ENCODE measurements at regions not wholly inside any gene's neighbourhood (a gene's known extent, or its start where the extent isn't known, plus 50 kb on each side); places are given as distances from the start of the nearest gene placed in this dataset.

- DNase-seq (ENCODE audit: low read depth): no peak
Measured at GRCh38 chr18:29586210-29586609, 1409.3 kb upstream of the CDH2 start.

- no peak for DNase-seq (ENCODE audit: low read depth)
Measured at GRCh38 chr18:29560270-29560669, 1383.3 kb upstream of the CDH2 start.

- DNase-seq (ENCODE audit: low read depth): no peak
Measured at GRCh38 chr18:29556070-29556469, 1379.1 kb upstream of the CDH2 start.

GRCh38 chr18:29549759-29550158 is 1372.8 kb upstream of the CDH2 start:
- no peak for DNase-seq (ENCODE audit: low read depth)

- no peak for DNase-seq (ENCODE audit: low read depth)
Measured at GRCh38 chr18:29547626-29548025, 1370.7 kb upstream of the CDH2 start.

- no peak for DNase-seq (ENCODE audit: low read depth)
Measured at GRCh38 chr18:29540548-29540947, 1363.6 kb upstream of the CDH2 start.

GRCh38 chr18:29531746-29532145 is 1354.8 kb upstream of the CDH2 start:
- DNase-seq (ENCODE audit: low read depth): peak; percentile 30

GRCh38 chr18:29523371-29523770 is 1346.4 kb upstream of the CDH2 start:
- DNase-seq (ENCODE audit: low read depth): no peak

GRCh38 chr18:29512761-29513160 is 1335.8 kb upstream of the CDH2 start:
- DNase-seq (ENCODE audit: low read depth): no peak

- DNase-seq (ENCODE audit: low read depth): no peak
Measured at GRCh38 chr18:29512203-29512602, 1335.3 kb upstream of the CDH2 start.

GRCh38 chr18:29501952-29502351 is 1325.0 kb upstream of the CDH2 start:
- DNase-seq (ENCODE audit: low read depth): peak; percentile 84

- no peak for DNase-seq (ENCODE audit: low read depth)
Measured at GRCh38 chr18:29496152-29496680, 1319.3 kb upstream of the CDH2 start.

- no peak for DNase-seq (ENCODE audit: low read depth)
Measured at GRCh38 chr18:29494371-29494770, 1317.4 kb upstream of the CDH2 start.

- no peak for DNase-seq (ENCODE audit: low read depth)
Measured at GRCh38 chr18:29491907-29492306, 1315.0 kb upstream of the CDH2 start.

- peak; percentile 9 for DNase-seq (ENCODE audit: low read depth)
Measured at GRCh38 chr18:29488617-29489016, 1311.7 kb upstream of the CDH2 start.

GRCh38 chr18:29465526-29465925 is 1288.6 kb upstream of the CDH2 start:
- DNase-seq (ENCODE audit: low read depth): no peak

- DNase-seq (ENCODE audit: low read depth): peak; percentile 68
Measured at GRCh38 chr18:29459972-29460371, 1283.0 kb upstream of the CDH2 start.

GRCh38 chr18:29457316-29457889 is 1280.5 kb upstream of the CDH2 start:
- DNase-seq (ENCODE audit: low read depth): no peak

GRCh38 chr18:29449424-29449823 is 1272.5 kb upstream of the CDH2 start:
- no peak for DNase-seq (ENCODE audit: low read depth)

- DNase-seq (ENCODE audit: low read depth): no peak
Measured at GRCh38 chr18:29439398-29439797, 1262.5 kb upstream of the CDH2 start.

GRCh38 chr18:29436459-29436858 is 1259.5 kb upstream of the CDH2 start:
- DNase-seq (ENCODE audit: low read depth): no peak

GRCh38 chr18:29434650-29435049 is 1257.7 kb upstream of the CDH2 start:
- no peak for DNase-seq (ENCODE audit: low read depth)

GRCh38 chr18:29430416-29430815 is 1253.5 kb upstream of the CDH2 start:
- DNase-seq (ENCODE audit: low read depth): peak; percentile 23

GRCh38 chr18:29418136-29418535 is 1241.2 kb upstream of the CDH2 start:
- DNase-seq (ENCODE audit: low read depth): peak; percentile 90
